ENCODE measurements at regions not wholly inside any gene's neighbourhood (a gene's known extent, or its start where the extent isn't known, plus 50 kb on each side); places are given as distances from the start of the nearest gene placed in this dataset.

GRCh38 chr9:109953813-109954497, 174.0 kb downstream of the PALM2AKAP2 start:
- Histone ChIP-seq H3K4me1 (no peaks in the 10 kb centered on the region), H3K4me3 (no peak overlapping the region), H3K9me3 (no peaks in the 10 kb centered on the region), H3K27ac (no peak overlapping the region), H3K36me3 (no peaks in the 10 kb centered on the region), H3K27me3 (no peaks in the 10 kb centered on the region)
- DNase-seq (no peak), ATAC-seq (no peak)
- intact Hi-C loops (cut with DNase I): no loop called here
- TF ChIP-seq, protein P1, sequence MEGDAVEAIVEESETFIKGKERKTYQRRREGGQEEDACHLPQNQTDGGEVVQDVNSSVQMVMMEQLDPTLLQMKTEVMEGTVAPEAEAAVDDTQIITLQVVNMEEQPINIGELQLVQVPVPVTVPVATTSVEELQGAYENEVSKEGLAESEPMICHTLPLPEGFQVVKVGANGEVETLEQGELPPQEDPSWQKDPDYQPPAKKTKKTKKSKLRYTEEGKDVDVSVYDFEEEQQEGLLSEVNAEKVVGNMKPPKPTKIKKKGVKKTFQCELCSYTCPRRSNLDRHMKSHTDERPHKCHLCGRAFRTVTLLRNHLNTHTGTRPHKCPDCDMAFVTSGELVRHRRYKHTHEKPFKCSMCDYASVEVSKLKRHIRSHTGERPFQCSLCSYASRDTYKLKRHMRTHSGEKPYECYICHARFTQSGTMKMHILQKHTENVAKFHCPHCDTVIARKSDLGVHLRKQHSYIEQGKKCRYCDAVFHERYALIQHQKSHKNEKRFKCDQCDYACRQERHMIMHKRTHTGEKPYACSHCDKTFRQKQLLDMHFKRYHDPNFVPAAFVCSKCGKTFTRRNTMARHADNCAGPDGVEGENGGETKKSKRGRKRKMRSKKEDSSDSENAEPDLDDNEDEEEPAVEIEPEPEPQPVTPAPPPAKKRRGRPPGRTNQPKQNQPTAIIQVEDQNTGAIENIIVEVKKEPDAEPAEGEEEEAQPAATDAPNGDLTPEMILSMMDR (IDR thresholded peaks at IDR 0.05): peak; percentile 12

GRCh38 chr9:109956717-109957440, 176.9 kb downstream of the PALM2AKAP2 start:
- ATAC-seq (no peak), DNase-seq (no peak)
- intact Hi-C loops (cut with DNase I): no loop called here
- Histone ChIP-seq H3K4me3 (no peak overlapping the region), H3K4me1 (no peaks in the 10 kb centered on the region), H3K27ac (no peak overlapping the region), H3K27me3 (no peaks in the 10 kb centered on the region), H3K36me3 (no peaks in the 10 kb centered on the region), H3K9me3 (no peaks in the 10 kb centered on the region)
- TF ChIP-seq, protein P1 (IDR thresholded peaks at IDR 0.05): no peak

DNA sequence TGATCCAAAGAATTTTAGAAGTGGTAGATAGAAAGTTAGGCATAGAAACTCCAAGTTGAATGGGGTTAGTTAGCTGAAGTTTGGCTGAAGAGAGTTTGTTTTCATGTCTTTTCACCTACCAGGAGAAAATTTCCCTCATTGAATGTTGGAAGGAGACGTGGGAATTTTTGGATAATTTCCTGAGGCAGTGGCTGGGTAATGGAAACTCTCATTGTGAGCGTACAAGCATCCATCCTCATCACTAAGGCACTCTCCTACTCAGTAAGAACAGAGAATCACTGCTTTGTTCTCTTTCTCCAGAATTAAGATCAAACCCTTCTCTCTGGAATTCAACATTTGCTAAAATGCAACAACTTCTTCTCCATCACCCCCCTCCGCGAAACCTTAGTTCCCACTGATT, 179.7 kb downstream of the PALM2AKAP2 start:
- H3K4me3 ChIP-seq: no peak overlapping the region
- H3K4me1 ChIP-seq: no peaks in the 10 kb centered on the region
- ATAC-seq (no peak), DNase-seq (no peak)
- H3K27ac ChIP-seq: no peak overlapping the region
- H3K9me3 ChIP-seq: no peaks in the 10 kb centered on the region
- no peaks in the 10 kb centered on the region for H3K27me3 ChIP-seq
- no peaks in the 10 kb centered on the region for H3K36me3 ChIP-seq
- intact Hi-C loops (cut with DNase I): no loop called here
- TF ChIP-seq, protein P1 (IDR thresholded peaks at IDR 0.05): no peak

DNA sequence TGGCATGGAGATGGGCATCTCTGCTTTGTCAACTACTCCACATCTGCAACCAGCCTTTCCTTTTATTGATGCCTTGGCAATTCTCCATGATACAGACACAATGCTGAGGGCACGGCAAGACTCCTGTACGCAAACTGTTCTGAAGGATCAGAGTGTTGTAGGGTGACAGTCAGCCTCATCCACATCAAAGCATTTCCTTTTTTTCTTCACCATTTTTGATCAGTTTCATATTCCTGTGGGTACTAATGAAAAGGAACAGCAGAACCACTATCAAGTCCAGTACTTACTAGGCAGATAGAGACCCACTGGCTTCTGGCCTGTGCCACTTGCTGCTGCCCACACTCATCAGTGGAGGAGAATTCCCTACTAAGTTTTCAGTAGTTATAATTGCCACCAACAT, 181.6 kb downstream of the PALM2AKAP2 start:
- H3K4me3 ChIP-seq: no peak overlapping the region
- DNase-seq (no peak), ATAC-seq (no peak)
- no peaks in the 10 kb centered on the region for H3K36me3 ChIP-seq
- H3K27ac ChIP-seq: no peak overlapping the region
- no peaks in the 10 kb centered on the region for H3K9me3 ChIP-seq
- intact Hi-C loops (cut with DNase I): no loop called here
- H3K4me1 ChIP-seq: peaks cover 4% of the 10 kb centered on the region
- H3K27me3 ChIP-seq: no peaks in the 10 kb centered on the region
- TF ChIP-seq, protein P1 (IDR thresholded peaks at IDR 0.05): no peak

DNA sequence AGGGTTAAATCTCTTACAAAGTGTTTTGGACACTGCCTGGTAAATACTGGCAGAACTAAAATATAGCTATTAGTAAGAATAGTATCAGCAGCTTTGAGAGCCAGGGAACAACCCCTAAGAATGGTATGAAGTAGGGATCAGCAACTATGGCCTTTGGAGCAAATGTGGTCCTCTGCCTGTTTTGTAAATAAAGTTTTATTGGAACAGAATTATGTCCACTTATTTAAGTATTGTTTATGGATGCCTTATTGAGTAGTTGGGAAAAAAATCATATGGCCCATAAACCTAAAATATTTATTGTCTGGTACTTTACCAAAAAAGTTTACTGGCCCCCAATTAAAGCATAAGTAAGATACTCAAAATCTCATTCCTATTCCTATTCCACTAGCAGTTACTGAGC, 182.2 kb downstream of the PALM2AKAP2 start:
- H3K27me3 ChIP-seq: no peaks in the 10 kb centered on the region
- no peaks in the 10 kb centered on the region for H3K36me3 ChIP-seq
- DNase-seq: no peak
- no peak overlapping the region for H3K4me3 ChIP-seq
- H3K9me3 ChIP-seq: no peaks in the 10 kb centered on the region
- intact Hi-C loops (cut with DNase I): no loop called here
- H3K27ac ChIP-seq: no peak overlapping the region
- TF ChIP-seq, protein P1 (IDR thresholded peaks at IDR 0.05): no peak
- peaks cover 6% of the 10 kb centered on the region for H3K4me1 ChIP-seq
- ATAC-seq: no peak
